Lung (tissue), 11 donors: ENCODE measurements at regions not wholly inside any gene's neighbourhood (a gene's known extent, or its start where the extent isn't known, plus 50 kb on each side); places are given as distances from the start of the nearest gene placed in this dataset.

ENCODE experiments used
- ATAC-seq: fragments of 200-7000 bp; cut with Tn5 transposase; one replicate; pipeline ENCODE4 v1.9.1; 2020; ENCODE audit warnings: moderate number of reproducible peaks; ENCODE audit not compliant: insufficient read depth, low FRiP score
- DNase-seq, 3 donors: peaks; one replicate each; pipeline ENCODE4 v3.0.0-alpha.2; 2013 to 2017
- H3K27ac ChIP-seq, 2 donors: one replicate each; pipeline ENCODE4 v1.5.1; 2013; ENCODE audit warnings: mild to moderate bottlenecking in 2 of 2, moderate library complexity in 2 of 2, control low read depth in 1 of 2, inconsistent platforms in 1 of 2, low read depth in 1 of 2, low read length in 1 of 2
- H3K27me3 ChIP-seq, 3 donors: one replicate each; pipeline ENCODE4 v1.5.1; 2013; ENCODE audit warnings: low read length in 2 of 3; ENCODE audit not compliant: control insufficient read depth in 3 of 3, insufficient read depth in 3 of 3
- H3K36me3 ChIP-seq, 4 donors: one replicate each; pipeline ENCODE4 v1.5.1; 2013; ENCODE audit warnings: low read length in 4 of 4, mild to moderate bottlenecking in 1 of 4, moderate library complexity in 1 of 4; ENCODE audit not compliant: control insufficient read depth in 4 of 4, insufficient read depth in 4 of 4
- H3K4me1 ChIP-seq, 5 donors: one replicate each; pipeline ENCODE4 v1.5.1; 2013; ENCODE audit warnings: low read length in 5 of 5, mild to moderate bottlenecking in 2 of 5, moderate library complexity in 1 of 5; ENCODE audit not compliant: control insufficient read depth in 5 of 5, insufficient read depth in 5 of 5
- H3K4me3 ChIP-seq: one replicate; pipeline ENCODE4 v1.5.1; 2013; ENCODE audit warnings: mild to moderate bottlenecking, control low read depth, moderate library complexity
- H3K9ac ChIP-seq, 2 donors: one replicate each; pipeline ENCODE4 v1.5.1; 2013; ENCODE audit warnings: low read length in 2 of 2, control low read depth in 1 of 2; ENCODE audit not compliant: insufficient read depth in 1 of 2
- H3K9me3 ChIP-seq, 4 donors: one replicate each; pipeline ENCODE4 v1.5.1; 2013; ENCODE audit warnings: low read length in 3 of 4, mild to moderate bottlenecking in 1 of 4, moderate library complexity in 1 of 4; ENCODE audit not compliant: control insufficient read depth in 4 of 4, insufficient read depth in 3 of 4
- WGBS, 2 donors: extraction: QIAGEN DNeasy Blood & Tissue Kit; methylation state at CpG; one replicate each; pipeline ENCODE4 v1.1.7; 2013; 5-methylcytosine and 5-hydroxymethylcytosine counted together
- TF ChIP-seq, protein P1 (sequence below): IDR thresholded peaks from 2 replicates; pipeline ENCODE4 v1.5.1; 2012; ENCODE audit warnings: mild to moderate bottlenecking; ENCODE audit errors: control extremely low read depth, extremely low read depth
- donor health status: control.
- donor health status: control.
- donor health status: Bipolar disorder and iron deficiency.
- donor health status: healthy.
- donor health status: DM: yes; HTN: yes; CAD: no.

- TF ChIP-seq, protein P1, sequence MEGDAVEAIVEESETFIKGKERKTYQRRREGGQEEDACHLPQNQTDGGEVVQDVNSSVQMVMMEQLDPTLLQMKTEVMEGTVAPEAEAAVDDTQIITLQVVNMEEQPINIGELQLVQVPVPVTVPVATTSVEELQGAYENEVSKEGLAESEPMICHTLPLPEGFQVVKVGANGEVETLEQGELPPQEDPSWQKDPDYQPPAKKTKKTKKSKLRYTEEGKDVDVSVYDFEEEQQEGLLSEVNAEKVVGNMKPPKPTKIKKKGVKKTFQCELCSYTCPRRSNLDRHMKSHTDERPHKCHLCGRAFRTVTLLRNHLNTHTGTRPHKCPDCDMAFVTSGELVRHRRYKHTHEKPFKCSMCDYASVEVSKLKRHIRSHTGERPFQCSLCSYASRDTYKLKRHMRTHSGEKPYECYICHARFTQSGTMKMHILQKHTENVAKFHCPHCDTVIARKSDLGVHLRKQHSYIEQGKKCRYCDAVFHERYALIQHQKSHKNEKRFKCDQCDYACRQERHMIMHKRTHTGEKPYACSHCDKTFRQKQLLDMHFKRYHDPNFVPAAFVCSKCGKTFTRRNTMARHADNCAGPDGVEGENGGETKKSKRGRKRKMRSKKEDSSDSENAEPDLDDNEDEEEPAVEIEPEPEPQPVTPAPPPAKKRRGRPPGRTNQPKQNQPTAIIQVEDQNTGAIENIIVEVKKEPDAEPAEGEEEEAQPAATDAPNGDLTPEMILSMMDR, result no peak
Observed at GRCh38 chr6:113092795-113093194, 745.7 kb downstream of the RFPL4B start.

DNA sequence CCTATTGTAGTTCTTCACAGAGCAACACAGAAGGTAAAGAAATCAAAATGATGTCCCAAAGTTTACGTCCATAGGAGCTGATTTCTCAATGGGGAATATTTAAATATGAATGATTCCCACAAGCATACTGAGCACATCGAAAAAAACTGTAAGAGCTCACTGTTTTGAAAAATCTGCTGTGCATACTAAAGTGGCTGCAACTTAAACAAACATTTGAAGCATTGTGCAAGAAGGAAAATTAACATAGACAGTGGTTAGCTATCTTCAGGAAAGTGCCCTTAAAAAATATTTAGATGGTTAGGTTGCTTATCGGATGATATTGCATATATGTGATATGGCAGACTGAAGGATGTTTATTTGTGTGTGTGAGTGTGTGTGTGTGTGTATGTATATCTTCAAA, 747.6 kb downstream of the RFPL4B start:
- TF ChIP-seq, protein P1, result no peak
- no peaks in the 10 kb centered on the region for H3K9me3 ChIP-seq
- peak in 2 of 3 donors; percentile 65 to 81 for DNase-seq
- no peaks in the 10 kb centered on the region for H3K27me3 ChIP-seq
- no peak for ATAC-seq
- no peaks in the 10 kb centered on the region for H3K36me3 ChIP-seq
- H3K4me1 ChIP-seq, result peaks cover 0 to 13% (median 3%) of the 10 kb centered on the region in 5 donors
- H3K27ac ChIP-seq, result no peak overlapping the region
- no peak overlapping the region for H3K9ac ChIP-seq
- H3K4me3 ChIP-seq, result no peak overlapping the region
- 50 to 52% methylated on average over 3 of the region's 3 CpGs for WGBS, 2 donors

More at GRCh38 chr6:113092795-113093194, 745.7 kb downstream of the RFPL4B start:
- ATAC-seq, result no peak
- peaks cover 0 to 13% (median 3%) of the 10 kb centered on the region in 5 donors for H3K4me1 ChIP-seq
- WGBS, 2 donors, result 83 to 93% methylated on average over 3 of the region's 3 CpGs
- H3K4me3 ChIP-seq, result no peak overlapping the region
- H3K27ac ChIP-seq, result no peak overlapping the region
- no peaks in the 10 kb centered on the region for H3K36me3 ChIP-seq
- H3K27me3 ChIP-seq, result no peaks in the 10 kb centered on the region
- H3K9me3 ChIP-seq, result no peaks in the 10 kb centered on the region
- H3K9ac ChIP-seq, result no peak overlapping the region
- no peak for DNase-seq

DNA sequence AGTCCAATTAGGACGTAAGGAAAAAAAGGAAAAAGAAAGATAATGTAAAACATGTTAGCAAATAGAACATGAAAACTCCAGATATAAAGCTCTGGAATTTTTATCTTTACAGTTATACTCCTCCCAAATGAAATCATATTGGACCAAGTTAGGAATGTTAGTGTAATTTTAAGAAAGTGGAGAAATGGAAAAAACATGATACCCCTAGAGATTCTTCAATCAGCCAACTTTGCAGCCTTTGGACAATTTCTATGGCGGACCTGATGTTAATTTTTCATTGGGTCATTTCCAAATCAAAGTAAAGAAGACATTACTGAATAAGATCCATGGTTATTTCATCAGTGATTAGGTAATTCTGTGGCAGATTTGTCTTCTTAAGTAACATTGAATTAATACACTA, 748.7 kb downstream of the RFPL4B start:
- WGBS, 2 donors, result 88 to 89% methylated on average over 2 of the region's 2 CpGs
- Histone ChIP-seq H3K36me3 (no peaks in the 10 kb centered on the region), H3K27me3 (no peaks in the 10 kb centered on the region), H3K4me3 (no peak overlapping the region), H3K9ac (no peak overlapping the region), H3K9me3 (no peaks in the 10 kb centered on the region), H3K4me1 (peaks cover 0 to 13% (median 3%) of the 10 kb centered on the region in 5 donors), H3K27ac (no peak overlapping the region)
- ATAC-seq, result no peak
- TF ChIP-seq, protein P1, result no peak
- no peak for DNase-seq

DNA sequence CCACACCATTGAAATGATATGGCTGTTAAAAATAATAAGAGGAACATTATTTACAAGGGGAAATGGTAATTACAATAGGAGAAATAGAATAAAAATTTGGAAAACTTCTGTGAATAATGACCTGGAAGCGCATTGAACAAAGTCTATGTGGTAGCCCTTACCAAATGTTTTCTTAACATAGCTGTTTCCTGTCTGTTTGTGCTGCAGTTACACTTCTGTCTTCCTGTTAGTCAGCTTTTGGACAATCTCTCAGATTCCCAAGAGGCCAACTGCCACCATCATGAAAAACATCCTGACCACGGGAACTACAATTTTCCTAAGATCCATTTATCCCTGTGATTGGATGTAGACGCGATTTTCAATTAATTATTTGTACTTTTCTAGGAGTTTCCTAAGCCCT, 754.4 kb upstream of the MARCKS start:
- ATAC-seq (no peak), DNase-seq (peak in 2 of 3 donors; percentile 54 to 57)
- H3K4me3 ChIP-seq, result no peak overlapping the region
- TF ChIP-seq, protein P1, result no peak
- 39 to 49% methylated on average over 4 of the region's 4 CpGs for WGBS, 2 donors
- no peaks in the 10 kb centered on the region for H3K27me3 ChIP-seq
- H3K9ac ChIP-seq, result no peak overlapping the region
- peaks cover 0 to 18% (median 0%) of the 10 kb centered on the region in 5 donors for H3K4me1 ChIP-seq
- H3K27ac ChIP-seq, result no peak overlapping the region
- no peaks in the 10 kb centered on the region for H3K36me3 ChIP-seq
- no peaks in the 10 kb centered on the region for H3K9me3 ChIP-seq
